ENCODE measurements at regions not wholly inside any gene's neighbourhood (a gene's known extent, or its start where the extent isn't known, plus 50 kb on each side); places are given as distances from the start of the nearest gene placed in this dataset.
"Not testable (repeated sequence)": the region's sequence is repeated elsewhere in the genome, so short reads cannot be mapped to it uniquely, and the experiment has no call there.

GRCh38 chr12:59113831-59114615 lies 193.7 kb upstream of the LRIG3 start:
- no peak overlapping the region for H3K9ac ChIP-seq (ENCODE audit: low read depth, low read length)
- no peaks in the 10 kb centered on the region for H3K9me3 ChIP-seq (ENCODE audit: control insufficient read depth, insufficient read depth, low read length)
- H3K36me3 ChIP-seq (ENCODE audit: insufficient read depth, low read length), result no peaks in the 10 kb centered on the region
- no peaks in the 10 kb centered on the region for H3K4me1 ChIP-seq (ENCODE audit: insufficient read depth, low read length)

GRCh38 chr12:59111851-59112250 lies 191.5 kb upstream of the LRIG3 start:
- no peak overlapping the region for H3K9ac ChIP-seq (ENCODE audit: low read depth, low read length)
- no peaks in the 10 kb centered on the region for H3K36me3 ChIP-seq (ENCODE audit: insufficient read depth, low read length)
- no peaks in the 10 kb centered on the region for H3K9me3 ChIP-seq (ENCODE audit: control insufficient read depth, insufficient read depth, low read length)
- no peaks in the 10 kb centered on the region for H3K4me1 ChIP-seq (ENCODE audit: insufficient read depth, low read length)

GRCh38 chr12:59108516-59108915 lies 188.2 kb upstream of the LRIG3 start:
- not testable (repeated sequence) for H3K4me1 ChIP-seq (ENCODE audit: insufficient read depth, low read length); H3K36me3 ChIP-seq (ENCODE audit: insufficient read depth, low read length); H3K9ac ChIP-seq (ENCODE audit: low read depth, low read length); H3K9me3 ChIP-seq (ENCODE audit: control insufficient read depth, insufficient read depth, low read length)

GRCh38 chr12:59100585-59100984 lies 180.3 kb upstream of the LRIG3 start:
- H3K9me3 ChIP-seq (ENCODE audit: control insufficient read depth, insufficient read depth, low read length), result no peaks in the 10 kb centered on the region
- no peak overlapping the region for H3K9ac ChIP-seq (ENCODE audit: low read depth, low read length)
- H3K36me3 ChIP-seq (ENCODE audit: insufficient read depth, low read length), result no peaks in the 10 kb centered on the region; the same call in 1 of the 2 replicates
- H3K4me1 ChIP-seq (ENCODE audit: insufficient read depth, low read length), result peaks cover 13% of the 10 kb centered on the region; the same call in 1 of the 2 replicates

- H3K36me3 ChIP-seq (ENCODE audit: insufficient read depth, low read length), result no peaks in the 10 kb centered on the region; the same call in 1 of the 2 replicates
Measured at GRCh38 chr12:59097876-59098275, 177.6 kb upstream of the LRIG3 start.

GRCh38 chr12:59096246-59096645 lies 175.9 kb upstream of the LRIG3 start:
- Histone ChIP-seq H3K9me3 (ENCODE audit: control insufficient read depth, insufficient read depth, low read length) (no peaks in the 10 kb centered on the region), H3K36me3 (ENCODE audit: insufficient read depth, low read length) (no peaks in the 10 kb centered on the region; the same call in 1 of the 2 replicates), H3K9ac (ENCODE audit: low read depth, low read length) (no peak overlapping the region), H3K4me1 (ENCODE audit: insufficient read depth, low read length) (peaks cover 11% of the 10 kb centered on the region; the same call in 1 of the 2 replicates)

More at GRCh38 chr12:59097876-59098275, 177.6 kb upstream of the LRIG3 start:
- no peak overlapping the region for H3K9ac ChIP-seq (ENCODE audit: low read depth, low read length)
- no peaks in the 10 kb centered on the region for H3K9me3 ChIP-seq (ENCODE audit: control insufficient read depth, insufficient read depth, low read length)
- H3K4me1 ChIP-seq (ENCODE audit: insufficient read depth, low read length), result peaks cover 13% of the 10 kb centered on the region; the same call in 1 of the 2 replicates

GRCh38 chr12:59093073-59093772 lies 172.9 kb upstream of the LRIG3 start:
- no peaks in the 10 kb centered on the region; the same call in 1 of the 2 replicates for H3K4me1 ChIP-seq (ENCODE audit: insufficient read depth, low read length)
- H3K36me3 ChIP-seq (ENCODE audit: insufficient read depth, low read length), result no peaks in the 10 kb centered on the region; the same call in 1 of the 2 replicates
- no peaks in the 10 kb centered on the region for H3K9me3 ChIP-seq (ENCODE audit: control insufficient read depth, insufficient read depth, low read length)
- no peak overlapping the region for H3K9ac ChIP-seq (ENCODE audit: low read depth, low read length)

- no peaks in the 10 kb centered on the region for H3K36me3 ChIP-seq (ENCODE audit: insufficient read depth, low read length)
- H3K9ac ChIP-seq (ENCODE audit: low read depth, low read length), result no peak overlapping the region
- peaks cover 6% of the 10 kb centered on the region; the same call in 1 of the 2 replicates for H3K4me1 ChIP-seq (ENCODE audit: insufficient read depth, low read length)
- no peaks in the 10 kb centered on the region for H3K9me3 ChIP-seq (ENCODE audit: control insufficient read depth, insufficient read depth, low read length)
Measured at GRCh38 chr12:59088673-59089072, 168.4 kb upstream of the LRIG3 start.

GRCh38 chr12:59087691-59088090 lies 167.4 kb upstream of the LRIG3 start:
- Histone ChIP-seq H3K36me3 (ENCODE audit: insufficient read depth, low read length) (no peaks in the 10 kb centered on the region), H3K9ac (ENCODE audit: low read depth, low read length) (no peak overlapping the region), H3K4me1 (ENCODE audit: insufficient read depth, low read length) (peaks cover 6% of the 10 kb centered on the region; the same call in 1 of the 2 replicates), H3K9me3 (ENCODE audit: control insufficient read depth, insufficient read depth, low read length) (no peaks in the 10 kb centered on the region)

GRCh38 chr12:59087077-59087673 lies 166.9 kb upstream of the LRIG3 start:
- Histone ChIP-seq H3K4me1 (ENCODE audit: insufficient read depth, low read length) (peaks cover 6% of the 10 kb centered on the region; the same call in 1 of the 2 replicates), H3K36me3 (ENCODE audit: insufficient read depth, low read length) (no peaks in the 10 kb centered on the region), H3K9me3 (ENCODE audit: control insufficient read depth, insufficient read depth, low read length) (no peaks in the 10 kb centered on the region), H3K9ac (ENCODE audit: low read depth, low read length) (no peak overlapping the region)

- Histone ChIP-seq H3K36me3 (ENCODE audit: insufficient read depth, low read length) (no peaks in the 10 kb centered on the region), H3K9me3 (ENCODE audit: control insufficient read depth, insufficient read depth, low read length) (no peaks in the 10 kb centered on the region), H3K4me1 (ENCODE audit: insufficient read depth, low read length) (peaks cover 6% of the 10 kb centered on the region; the same call in 1 of the 2 replicates), H3K9ac (ENCODE audit: low read depth, low read length) (no peak overlapping the region)
Measured at GRCh38 chr12:59086126-59086525, 165.8 kb upstream of the LRIG3 start.

- Histone ChIP-seq H3K9me3 (ENCODE audit: control insufficient read depth, insufficient read depth, low read length) (no peaks in the 10 kb centered on the region), H3K9ac (ENCODE audit: low read depth, low read length) (no peak overlapping the region), H3K4me1 (ENCODE audit: insufficient read depth, low read length) (peaks cover 6% of the 10 kb centered on the region; the same call in 1 of the 2 replicates), H3K36me3 (ENCODE audit: insufficient read depth, low read length) (no peaks in the 10 kb centered on the region)
Measured at GRCh38 chr12:59085690-59086089, 165.4 kb upstream of the LRIG3 start.

GRCh38 chr12:59084511-59085375 lies 164.4 kb upstream of the LRIG3 start:
- H3K9ac ChIP-seq (ENCODE audit: low read depth, low read length), result no peak overlapping the region
- H3K9me3 ChIP-seq (ENCODE audit: control insufficient read depth, insufficient read depth, low read length), result no peaks in the 10 kb centered on the region
- H3K4me1 ChIP-seq (ENCODE audit: insufficient read depth, low read length), result peaks cover 6% of the 10 kb centered on the region; the same call in 1 of the 2 replicates
- H3K36me3 ChIP-seq (ENCODE audit: insufficient read depth, low read length), result no peaks in the 10 kb centered on the region

- Histone ChIP-seq H3K36me3 (ENCODE audit: insufficient read depth, low read length) (no peaks in the 10 kb centered on the region), H3K9ac (ENCODE audit: low read depth, low read length) (no peak overlapping the region), H3K9me3 (ENCODE audit: control insufficient read depth, insufficient read depth, low read length) (no peaks in the 10 kb centered on the region), H3K4me1 (ENCODE audit: insufficient read depth, low read length) (peaks cover 8% of the 10 kb centered on the region; the same call in 1 of the 2 replicates)
Measured at GRCh38 chr12:59082952-59083351, 162.6 kb upstream of the LRIG3 start.

Data from ES-I3 (cell line).